Activated T-cell treated with anti-CD3 and anti-CD28 coated beads, Interleukin-2, amount 50 U/mL, for 24 hours (primary cell): ENCODE measurements at regions not wholly inside any gene's neighbourhood (a gene's known extent, or its start where the extent isn't known, plus 50 kb on each side); places are given as distances from the start of the nearest gene placed in this dataset.
"Not testable (repeated sequence)": the region's sequence is repeated elsewhere in the genome, so short reads cannot be mapped to it uniquely, and the experiment has no call there.

Source experiments
- DNase-seq: peaks from one replicate; pipeline ENCODE4 v3.0.0-alpha.2; 2020
- H3K27ac Mint-ChIP-seq: 2 replicates; pipeline ENCODE4 v1.8.0; 2020; ENCODE audit warnings: mild to moderate bottlenecking, mixed read lengths
- H3K27me3 Mint-ChIP-seq: 2 replicates; pipeline ENCODE4 v1.8.0; 2020; ENCODE audit warnings: mixed read lengths
- H3K36me3 Mint-ChIP-seq: 2 replicates; pipeline ENCODE4 v1.8.0; 2020; ENCODE audit warnings: low read depth, mixed read lengths
- H3K4me1 Mint-ChIP-seq: 2 replicates; pipeline ENCODE4 v1.8.0; 2020; ENCODE audit warnings: low read depth, mixed read lengths
- H3K4me3 Mint-ChIP-seq: 2 replicates; pipeline ENCODE4 v1.8.0; 2020; ENCODE audit warnings: mild to moderate bottlenecking, moderate library complexity, mixed read lengths
- H3K9me3 Mint-ChIP-seq: 2 replicates; pipeline ENCODE4 v1.8.0; 2020; ENCODE audit warnings: mixed read lengths

DNA sequence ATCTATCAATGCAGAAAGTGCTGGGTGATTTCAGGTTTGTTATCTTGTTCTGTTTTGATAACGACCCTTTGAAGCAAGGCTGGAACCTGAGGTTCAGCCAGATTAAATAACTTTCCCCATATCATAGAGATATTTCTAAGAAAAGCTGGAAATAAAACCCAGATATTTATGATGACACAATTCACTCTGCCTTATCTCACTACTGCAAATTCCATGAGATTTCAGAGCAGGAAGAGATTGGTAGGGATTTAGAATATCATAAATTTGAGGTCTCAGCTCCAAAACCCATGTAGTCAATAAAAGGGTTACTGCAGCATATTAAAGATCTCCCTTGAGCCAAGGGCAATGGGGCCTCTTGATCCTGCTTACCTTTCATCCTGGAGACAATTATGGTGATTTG, 692.5 kb upstream of the IGFBP3 start:
- H3K9me3 Mint-ChIP-seq = peaks cover 6% of the 10 kb centered on the region
- no peaks in the 10 kb centered on the region for H3K27me3 Mint-ChIP-seq
- no peaks in the 10 kb centered on the region for H3K4me1 Mint-ChIP-seq
- H3K27ac Mint-ChIP-seq = no peak overlapping the region
- no peak overlapping the region for H3K4me3 Mint-ChIP-seq
- DNase-seq = no peak
- H3K36me3 Mint-ChIP-seq = no peaks in the 10 kb centered on the region

DNA sequence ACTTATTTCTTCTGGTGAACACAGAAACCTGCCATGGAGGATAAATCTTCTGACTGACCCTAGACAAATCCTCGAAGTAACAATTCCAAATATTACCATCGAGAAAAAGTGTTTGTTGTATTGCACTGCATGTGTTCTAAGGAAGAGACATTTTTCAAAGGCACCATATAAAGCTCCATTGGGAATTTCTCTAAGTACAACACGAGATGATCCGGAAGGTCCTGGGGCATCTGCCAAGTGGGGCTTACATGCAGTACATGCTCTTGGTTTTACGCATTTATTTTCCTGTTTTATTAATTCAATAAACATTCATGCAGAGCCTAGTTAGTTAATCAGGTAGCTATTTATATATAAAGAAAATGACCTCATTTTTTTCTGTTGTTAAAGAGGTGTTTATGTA, 692.0 kb upstream of the IGFBP3 start:
- DNase-seq = no peak
- Mint-ChIP-seq H3K27ac (no peak overlapping the region), H3K4me1 (no peaks in the 10 kb centered on the region), H3K9me3 (peaks cover 6% of the 10 kb centered on the region), H3K4me3 (no peak overlapping the region), H3K27me3 (no peaks in the 10 kb centered on the region), H3K36me3 (no peaks in the 10 kb centered on the region)

DNA sequence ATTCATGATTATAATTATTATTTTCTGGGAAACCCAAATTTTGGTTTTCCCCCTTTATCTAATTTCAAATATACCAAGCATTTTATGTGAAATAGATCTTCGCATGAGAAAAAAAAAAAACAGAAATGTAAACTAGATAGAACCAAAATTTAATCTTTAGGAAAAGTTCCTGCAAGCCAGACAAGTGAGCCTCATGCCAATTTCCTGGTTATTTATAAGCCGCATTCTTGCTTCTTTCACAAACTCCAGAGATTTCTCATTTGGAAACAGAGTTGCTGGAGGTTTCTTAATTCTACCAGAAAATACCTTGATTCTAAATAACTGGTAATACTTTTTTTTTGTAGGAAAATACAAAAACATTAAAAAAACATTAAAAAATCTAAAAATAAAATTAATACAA, 690.4 kb upstream of the IGFBP3 start:
- DNase-seq = no peak
- Mint-ChIP-seq H3K4me1 (no peaks in the 10 kb centered on the region), H3K27me3 (no peaks in the 10 kb centered on the region), H3K9me3 (peaks cover 4% of the 10 kb centered on the region), H3K4me3 (no peak overlapping the region), H3K27ac (no peak overlapping the region), H3K36me3 (no peaks in the 10 kb centered on the region)

DNA sequence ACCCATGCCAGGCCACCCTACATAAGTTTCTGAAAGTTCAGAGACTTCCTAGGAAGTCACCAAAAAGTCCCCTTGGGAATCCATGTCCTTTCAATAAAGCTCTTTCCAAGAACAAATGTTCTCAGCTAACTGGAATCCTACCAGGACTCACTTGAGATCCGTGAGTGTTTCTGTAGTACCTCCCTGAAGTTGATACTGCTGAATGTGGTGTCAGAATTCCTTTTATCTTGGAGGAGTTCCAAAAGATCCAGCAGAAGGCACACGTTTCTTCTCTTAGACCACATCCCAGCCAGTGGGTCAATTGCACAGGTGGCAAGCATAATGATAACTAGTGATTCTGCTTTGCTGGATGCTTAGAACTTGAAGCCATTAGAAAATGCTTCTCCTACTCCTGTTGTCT, 689.7 kb upstream of the IGFBP3 start:
- Mint-ChIP-seq H3K27ac (no peak overlapping the region), H3K36me3 (no peaks in the 10 kb centered on the region), H3K9me3 (peaks cover 4% of the 10 kb centered on the region), H3K4me3 (no peak overlapping the region), H3K4me1 (no peaks in the 10 kb centered on the region), H3K27me3 (no peaks in the 10 kb centered on the region)
- no peak for DNase-seq

DNA sequence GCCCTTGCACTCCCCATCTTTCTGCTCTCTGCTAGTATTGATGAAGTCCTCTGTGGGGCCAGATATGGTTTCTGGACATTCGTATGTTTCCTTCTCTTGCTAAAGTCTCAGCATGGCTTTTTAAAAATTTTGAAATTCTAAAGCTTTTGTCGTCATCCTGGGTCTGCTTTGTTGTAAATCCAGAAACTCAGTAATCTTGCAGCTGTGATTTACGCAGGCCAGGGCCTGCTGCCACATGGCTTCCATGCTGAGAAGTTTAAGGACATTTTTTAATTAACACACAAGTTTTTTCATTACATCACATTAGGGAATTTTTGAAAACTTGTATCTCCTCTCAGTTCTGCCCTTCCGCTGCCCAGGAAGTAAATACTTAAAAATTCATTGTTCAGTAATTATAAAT, 686.1 kb upstream of the IGFBP3 start:
- peaks cover 1% of the 10 kb centered on the region for H3K9me3 Mint-ChIP-seq
- H3K4me3 Mint-ChIP-seq = no peak overlapping the region
- no peaks in the 10 kb centered on the region for H3K36me3 Mint-ChIP-seq
- H3K27me3 Mint-ChIP-seq = no peaks in the 10 kb centered on the region
- no peaks in the 10 kb centered on the region for H3K4me1 Mint-ChIP-seq
- no peak overlapping the region for H3K27ac Mint-ChIP-seq
- DNase-seq = no peak

DNA sequence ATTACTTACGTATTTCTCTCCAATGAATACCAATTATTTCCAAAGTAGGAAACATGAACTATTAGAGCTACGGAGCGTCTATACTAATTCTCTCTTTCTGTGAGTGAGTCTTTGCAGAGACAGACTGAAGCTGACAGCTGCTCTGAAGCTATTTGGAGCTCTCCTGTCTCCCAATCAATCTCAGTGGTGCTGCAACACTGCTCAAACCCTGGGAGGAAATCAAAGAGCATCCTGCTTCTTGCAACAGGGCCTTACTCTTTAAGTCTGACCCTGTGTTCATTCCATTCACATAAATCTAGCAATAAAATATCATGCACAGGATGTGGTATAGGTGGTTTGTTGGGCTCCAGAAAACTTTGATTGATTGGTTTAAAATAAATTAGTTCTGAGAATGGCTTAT, 685.7 kb upstream of the IGFBP3 start:
- no peak overlapping the region for H3K4me3 Mint-ChIP-seq

DNA sequence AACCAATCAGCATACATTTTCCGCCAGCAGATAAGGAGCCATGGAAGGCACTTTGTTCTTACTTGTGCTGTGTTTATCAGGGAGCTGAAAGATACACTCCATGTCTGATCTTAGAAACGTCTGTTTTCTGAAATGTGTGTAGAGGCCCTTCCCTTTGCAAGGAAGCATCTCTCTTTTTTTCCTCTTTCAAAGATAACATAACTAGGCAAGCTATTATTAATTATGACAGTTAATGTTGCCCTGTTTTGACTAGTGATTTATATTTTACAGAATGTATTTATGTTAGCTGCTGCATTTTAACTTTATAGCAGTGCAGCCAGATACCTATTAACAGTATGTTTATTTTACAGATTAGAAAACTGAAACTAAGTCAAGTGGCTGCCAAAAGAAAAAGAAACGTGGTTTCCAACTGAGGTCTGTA, 683.2 kb upstream of the IGFBP3 start:
- Mint-ChIP-seq H3K4me3 (no peak overlapping the region), H3K36me3 (no peaks in the 10 kb centered on the region), H3K27me3 (no peaks in the 10 kb centered on the region), H3K9me3 (peaks cover 3% of the 10 kb centered on the region), H3K4me1 (no peaks in the 10 kb centered on the region), H3K27ac (no peak overlapping the region)
- DNase-seq = no peak

More for the DNA sequence above, 685.7 kb upstream of the IGFBP3 start:
- Mint-ChIP-seq H3K4me1 (no peaks in the 10 kb centered on the region), H3K9me3 (peaks cover 3% of the 10 kb centered on the region), H3K36me3 (no peaks in the 10 kb centered on the region), H3K27ac (no peak overlapping the region), H3K27me3 (no peaks in the 10 kb centered on the region)
- DNase-seq = no peak

DNA sequence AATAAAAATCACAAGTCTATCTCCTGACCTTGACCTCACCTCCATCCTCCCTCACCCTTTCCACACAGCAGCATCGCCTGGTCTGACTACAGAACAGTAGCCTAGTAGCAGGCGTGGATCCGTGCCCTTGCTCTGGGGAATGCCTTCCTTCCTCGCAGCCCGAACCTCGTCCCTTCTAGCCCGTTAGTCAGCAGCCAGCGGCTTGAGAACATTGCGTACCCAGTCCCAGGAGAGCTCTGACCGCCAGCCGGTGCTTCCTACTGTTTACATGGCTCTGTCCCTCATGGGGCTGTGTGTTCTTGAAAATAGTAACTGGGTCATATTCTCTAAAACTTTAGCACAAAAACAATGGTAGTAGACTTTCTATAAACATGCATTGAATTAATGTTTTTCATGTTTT, 682.7 kb upstream of the IGFBP3 start:
- H3K9me3 Mint-ChIP-seq = peaks cover 3% of the 10 kb centered on the region
- DNase-seq = no peak
- no peaks in the 10 kb centered on the region for H3K27me3 Mint-ChIP-seq
- H3K36me3 Mint-ChIP-seq = no peaks in the 10 kb centered on the region
- H3K4me1 Mint-ChIP-seq = no peaks in the 10 kb centered on the region
- H3K27ac Mint-ChIP-seq = no peak overlapping the region
- H3K4me3 Mint-ChIP-seq = no peak overlapping the region

DNA sequence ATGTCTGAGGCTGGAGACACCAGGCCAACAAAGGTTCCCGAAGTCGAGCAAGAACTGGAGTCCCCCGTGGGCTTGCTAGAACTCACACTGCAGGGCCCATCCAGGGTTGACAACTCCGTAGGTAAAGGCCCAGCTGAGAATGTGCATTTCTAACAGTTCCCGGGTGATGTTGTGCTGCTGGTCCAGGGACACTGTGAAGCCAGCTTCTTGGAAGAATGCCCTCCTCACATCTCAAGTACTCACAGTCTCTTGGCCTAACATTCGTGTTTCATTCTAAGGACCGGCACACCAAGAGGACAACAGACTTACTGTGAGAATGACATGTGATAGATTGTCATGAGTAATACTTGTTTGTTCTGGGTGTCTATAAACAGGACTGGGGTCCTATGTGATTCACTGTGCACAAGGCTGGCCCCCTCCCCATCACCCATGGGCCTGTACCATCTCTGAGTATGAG, 682.3 kb upstream of the IGFBP3 start:
- H3K9me3 Mint-ChIP-seq = peaks cover 3% of the 10 kb centered on the region
- no peaks in the 10 kb centered on the region for H3K36me3 Mint-ChIP-seq
- H3K27me3 Mint-ChIP-seq = no peaks in the 10 kb centered on the region
- DNase-seq = no peak
- H3K4me3 Mint-ChIP-seq = no peak overlapping the region
- no peaks in the 10 kb centered on the region for H3K4me1 Mint-ChIP-seq
- no peak overlapping the region for H3K27ac Mint-ChIP-seq

DNA sequence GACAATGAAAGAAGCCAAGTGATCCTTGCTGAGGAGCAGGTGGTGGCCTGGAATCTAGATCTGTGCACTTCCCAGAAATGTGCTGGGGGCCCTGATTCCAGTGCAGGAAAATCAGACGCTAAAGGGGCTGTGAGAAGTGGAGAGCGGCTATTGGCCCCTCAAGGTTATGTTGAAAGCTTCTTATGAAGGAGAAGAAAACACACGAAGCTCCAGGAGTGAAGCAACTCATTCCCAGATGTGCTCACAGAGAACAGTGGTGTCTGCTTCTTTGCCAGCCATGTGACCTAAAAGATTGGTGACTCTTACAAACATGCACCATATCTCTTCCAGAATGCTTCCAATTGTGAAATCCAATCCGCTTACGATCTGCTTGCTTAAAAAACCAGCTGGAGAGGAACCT, 679.3 kb upstream of the IGFBP3 start:
- no peak overlapping the region for H3K27ac Mint-ChIP-seq
- H3K27me3 Mint-ChIP-seq = no peaks in the 10 kb centered on the region
- no peaks in the 10 kb centered on the region for H3K4me1 Mint-ChIP-seq
- H3K9me3 Mint-ChIP-seq = peaks cover 3% of the 10 kb centered on the region
- DNase-seq = no peak
- no peaks in the 10 kb centered on the region for H3K36me3 Mint-ChIP-seq
- no peak overlapping the region for H3K4me3 Mint-ChIP-seq

DNA sequence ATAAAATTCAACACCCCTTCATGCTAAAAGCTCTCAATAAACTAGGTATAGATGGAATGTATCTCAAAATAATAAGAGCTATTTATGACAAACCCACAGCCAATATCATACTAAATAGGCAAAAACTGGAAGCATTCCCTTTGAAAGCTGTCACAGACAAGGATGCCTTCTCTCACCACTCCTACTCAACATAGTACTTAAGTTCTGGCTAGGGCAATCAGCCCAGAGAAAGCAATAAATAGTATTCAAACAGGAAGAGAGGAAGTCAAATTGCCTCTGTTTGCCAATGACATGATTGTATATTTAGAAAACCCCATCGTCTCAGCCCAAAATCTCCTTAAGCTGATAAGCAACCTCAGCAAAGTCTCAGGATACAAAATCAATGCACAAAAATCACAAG, 673.8 kb upstream of the IGFBP3 start:
- not testable (repeated sequence) for H3K27me3 Mint-ChIP-seq, H3K4me1 Mint-ChIP-seq, H3K4me3 Mint-ChIP-seq, H3K36me3 Mint-ChIP-seq, H3K27ac Mint-ChIP-seq, DNase-seq
- H3K9me3 Mint-ChIP-seq = peaks cover 13% of the 10 kb centered on the region

DNA sequence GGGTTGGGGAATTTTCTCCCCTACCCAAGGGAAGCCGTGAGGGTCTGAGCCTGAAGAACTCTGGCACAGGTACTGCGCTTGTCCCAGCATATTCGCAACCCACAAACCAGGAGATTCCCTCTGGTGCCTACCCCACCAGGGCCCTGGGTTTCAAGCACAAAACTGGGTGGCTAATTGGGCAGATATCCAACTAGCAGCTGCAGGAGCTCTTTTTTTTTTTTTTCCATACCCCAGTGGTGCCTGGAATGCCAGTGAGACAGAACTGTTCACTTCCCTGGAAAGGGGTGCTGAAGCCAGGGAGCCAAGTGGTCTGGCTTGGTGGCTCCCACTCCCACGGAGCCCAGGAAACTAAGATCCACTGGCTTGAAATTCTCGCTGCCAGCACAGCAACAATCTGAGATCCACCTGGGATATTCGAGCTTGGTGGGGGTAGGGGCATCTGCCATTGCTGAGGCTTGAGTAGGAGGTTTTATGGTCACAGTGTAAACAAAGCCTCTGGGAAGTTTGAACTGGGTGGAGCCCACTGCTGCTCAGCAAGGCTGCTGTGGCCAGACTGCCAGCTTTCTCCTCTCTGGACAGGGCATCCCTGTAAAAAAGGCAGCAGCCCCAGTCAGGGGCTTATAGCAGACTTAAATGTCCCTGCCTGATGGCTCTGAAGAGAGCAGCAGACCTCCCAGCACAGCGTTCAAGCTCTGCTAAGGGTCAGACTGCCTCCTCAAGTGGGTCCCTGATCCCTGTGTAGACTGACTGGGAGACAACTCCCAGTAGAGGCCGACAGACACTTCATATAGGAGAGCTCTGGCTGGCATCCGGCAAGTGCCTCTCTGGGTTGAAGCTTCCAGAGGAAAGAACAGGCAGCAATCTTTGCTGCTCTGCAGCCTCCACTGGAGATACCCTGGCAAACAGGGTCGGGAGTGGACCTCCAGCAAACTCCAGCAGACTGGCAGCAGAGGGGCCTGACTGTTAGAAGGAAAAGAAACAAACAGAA, 670.1 kb upstream of the IGFBP3 start:
- not testable (repeated sequence) for H3K27ac Mint-ChIP-seq, DNase-seq, H3K4me3 Mint-ChIP-seq, H3K27me3 Mint-ChIP-seq, H3K36me3 Mint-ChIP-seq, H3K4me1 Mint-ChIP-seq
- H3K9me3 Mint-ChIP-seq = peaks cover 13% of the 10 kb centered on the region

DNA sequence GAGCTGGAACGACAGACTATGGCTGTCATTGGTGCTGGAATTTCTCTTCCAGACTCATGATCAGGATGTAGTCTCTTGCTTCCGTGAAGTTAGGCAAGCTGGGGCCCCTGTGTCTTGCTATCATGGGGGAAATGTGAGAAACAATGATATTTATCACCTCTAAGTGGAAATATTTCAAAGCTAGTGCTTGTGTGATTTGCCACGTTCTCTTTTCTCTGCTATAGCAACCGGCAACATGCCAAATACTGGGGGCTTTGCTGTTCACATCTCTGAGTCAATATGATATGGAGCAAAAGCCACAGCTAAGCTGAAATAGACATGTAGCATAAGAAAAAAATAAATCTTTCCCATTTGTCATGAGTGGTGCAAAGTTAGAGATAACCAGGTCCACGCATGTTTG, 668.2 kb upstream of the IGFBP3 start:
- H3K9me3 Mint-ChIP-seq = peaks cover 12% of the 10 kb centered on the region
- no peaks in the 10 kb centered on the region for H3K4me1 Mint-ChIP-seq
- no peak overlapping the region for H3K4me3 Mint-ChIP-seq
- no peak for DNase-seq
- no peak overlapping the region for H3K27ac Mint-ChIP-seq
- H3K27me3 Mint-ChIP-seq = no peaks in the 10 kb centered on the region
- H3K36me3 Mint-ChIP-seq = no peaks in the 10 kb centered on the region

DNA sequence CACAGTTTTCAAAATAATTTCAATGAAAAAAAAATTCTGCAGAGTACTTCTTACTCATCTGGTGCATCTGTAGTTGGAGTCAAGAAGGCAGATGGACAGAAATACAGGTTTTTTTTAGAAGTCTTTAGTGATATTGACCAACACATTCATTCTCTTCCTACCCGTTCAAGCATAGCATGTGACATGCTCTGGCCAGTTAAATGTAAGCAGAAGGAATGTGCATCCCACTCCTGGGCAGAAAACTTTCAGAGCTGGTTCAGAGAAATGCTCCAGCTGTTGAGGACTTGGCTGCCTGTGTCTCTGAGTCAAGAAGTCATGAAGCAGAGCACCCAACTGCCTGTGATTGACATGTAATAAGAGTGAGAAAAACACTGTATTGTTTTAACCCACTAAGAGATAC, 665.3 kb upstream of the IGFBP3 start:
- Mint-ChIP-seq H3K4me3 (no peak overlapping the region), H3K9me3 (peaks cover 3% of the 10 kb centered on the region), H3K4me1 (no peaks in the 10 kb centered on the region), H3K36me3 (no peaks in the 10 kb centered on the region), H3K27me3 (no peaks in the 10 kb centered on the region), H3K27ac (no peak overlapping the region)
- DNase-seq = no peak

DNA sequence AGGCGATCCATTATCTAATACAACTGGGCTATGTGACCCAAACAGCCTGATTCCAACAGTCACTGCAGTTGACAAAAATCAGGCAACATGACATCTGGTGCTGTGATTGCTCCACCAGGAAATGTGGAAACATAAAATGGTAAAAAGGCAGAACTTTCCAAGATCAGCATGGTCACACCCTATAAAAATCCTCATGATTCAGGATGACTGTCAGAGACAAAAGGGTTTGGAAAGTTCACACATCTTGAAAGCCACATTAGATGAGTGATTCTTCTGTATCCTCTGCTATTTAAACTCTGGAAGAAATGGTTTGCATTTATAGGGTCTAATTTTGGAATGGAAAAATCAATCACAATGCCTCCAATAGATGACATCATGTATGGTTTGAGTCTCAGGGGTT, 662.6 kb upstream of the IGFBP3 start:
- no peak for DNase-seq
- H3K27ac Mint-ChIP-seq = no peak overlapping the region
- H3K4me1 Mint-ChIP-seq = no peaks in the 10 kb centered on the region
- H3K27me3 Mint-ChIP-seq = no peaks in the 10 kb centered on the region
- peaks cover 3% of the 10 kb centered on the region for H3K9me3 Mint-ChIP-seq
- no peak overlapping the region for H3K4me3 Mint-ChIP-seq
- H3K36me3 Mint-ChIP-seq = no peaks in the 10 kb centered on the region
